ENCODE measurements at regions not wholly inside any gene's neighbourhood (a gene's known extent, or its start where the extent isn't known, plus 50 kb on each side); places are given as distances from the start of the nearest gene placed in this dataset.

DNA sequence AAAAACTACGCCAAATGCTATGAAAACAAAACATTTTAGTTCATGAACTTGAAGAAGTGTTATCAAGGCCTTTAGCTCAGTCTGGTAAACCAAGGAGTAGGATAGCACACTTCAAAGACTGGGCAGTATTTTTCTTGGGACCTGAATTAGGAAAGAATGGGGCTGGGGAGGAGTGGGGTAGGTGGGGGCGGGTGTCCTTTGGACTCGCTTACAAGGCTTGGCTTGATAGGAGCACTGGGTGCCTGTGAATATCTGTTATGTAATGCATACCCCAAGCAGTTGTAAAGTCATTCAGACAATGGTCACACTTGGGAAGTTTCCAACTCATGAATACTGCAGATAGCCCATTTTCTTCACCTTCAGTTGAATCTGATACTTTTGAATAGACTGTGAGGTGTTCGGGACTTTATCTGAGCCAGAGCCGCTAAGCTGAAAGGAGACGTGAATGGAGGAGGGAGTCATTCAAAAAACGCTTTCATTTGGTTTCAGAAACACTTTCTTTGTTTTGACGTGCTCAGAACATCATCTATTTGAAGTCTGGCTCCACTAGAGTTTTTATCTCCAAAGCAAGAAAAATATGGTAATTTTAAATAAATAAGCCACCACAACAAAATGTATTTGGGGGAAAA, 70.1 kb upstream of the FAM204A start:
- DNase-seq (no peak), FAIRE-seq (no peak)
- intact Hi-C loops (cut with DNase I): no loop called here
- Histone ChIP-seq H3K27ac (ENCODE audit: low read depth in 2 of 2, low read length in 2 of 2) (no peak overlapping the region), H3K36me3 (ENCODE audit: control insufficient read depth in 2 of 3, insufficient read depth in 3 of 3, low read length in 3 of 3) (no peaks in the 10 kb centered on the region), H3K9me3 (ENCODE audit: control insufficient read depth in 2 of 3, insufficient read depth in 1 of 3, low read length in 3 of 3) (no peaks in the 10 kb centered on the region), H3K9ac (ENCODE audit: low read length in 3 of 3) (no peak overlapping the region), H3K4me1 (ENCODE audit: control insufficient read depth in 2 of 3, insufficient read depth in 2 of 3, low read depth in 1 of 3, low read length in 3 of 3) (no peaks in the 10 kb centered on the region), H3K27me3 (ENCODE audit: control insufficient read depth, insufficient read depth, low read length) (no peaks in the 10 kb centered on the region), H3K4me3 (ENCODE audit: low read length in 3 of 3) (no peak overlapping the region)
- TF ChIP-seq, protein P1, sequence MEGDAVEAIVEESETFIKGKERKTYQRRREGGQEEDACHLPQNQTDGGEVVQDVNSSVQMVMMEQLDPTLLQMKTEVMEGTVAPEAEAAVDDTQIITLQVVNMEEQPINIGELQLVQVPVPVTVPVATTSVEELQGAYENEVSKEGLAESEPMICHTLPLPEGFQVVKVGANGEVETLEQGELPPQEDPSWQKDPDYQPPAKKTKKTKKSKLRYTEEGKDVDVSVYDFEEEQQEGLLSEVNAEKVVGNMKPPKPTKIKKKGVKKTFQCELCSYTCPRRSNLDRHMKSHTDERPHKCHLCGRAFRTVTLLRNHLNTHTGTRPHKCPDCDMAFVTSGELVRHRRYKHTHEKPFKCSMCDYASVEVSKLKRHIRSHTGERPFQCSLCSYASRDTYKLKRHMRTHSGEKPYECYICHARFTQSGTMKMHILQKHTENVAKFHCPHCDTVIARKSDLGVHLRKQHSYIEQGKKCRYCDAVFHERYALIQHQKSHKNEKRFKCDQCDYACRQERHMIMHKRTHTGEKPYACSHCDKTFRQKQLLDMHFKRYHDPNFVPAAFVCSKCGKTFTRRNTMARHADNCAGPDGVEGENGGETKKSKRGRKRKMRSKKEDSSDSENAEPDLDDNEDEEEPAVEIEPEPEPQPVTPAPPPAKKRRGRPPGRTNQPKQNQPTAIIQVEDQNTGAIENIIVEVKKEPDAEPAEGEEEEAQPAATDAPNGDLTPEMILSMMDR (IDR thresholded peaks at IDR 0.05; ENCODE audit: borderline replicate concordance, extremely low read depth, insufficient read depth): no peak

- H3K27me3 ChIP-seq (ENCODE audit: control insufficient read depth, insufficient read depth, low read length): no peaks in the 10 kb centered on the region
- DNase-seq (no peak), FAIRE-seq (no peak)
- no peaks in the 10 kb centered on the region for H3K9me3 ChIP-seq (ENCODE audit: control insufficient read depth in 2 of 3, insufficient read depth in 1 of 3, low read length in 3 of 3)
- H3K36me3 ChIP-seq (ENCODE audit: control insufficient read depth in 2 of 3, insufficient read depth in 3 of 3, low read length in 3 of 3): no peaks in the 10 kb centered on the region
- H3K9ac ChIP-seq (ENCODE audit: low read length in 3 of 3): no peak overlapping the region
- no peak overlapping the region for H3K27ac ChIP-seq (ENCODE audit: low read depth in 2 of 2, low read length in 2 of 2)
- H3K4me1 ChIP-seq (ENCODE audit: control insufficient read depth in 2 of 3, insufficient read depth in 2 of 3, low read depth in 1 of 3, low read length in 3 of 3): no peaks in the 10 kb centered on the region
- no peak overlapping the region for H3K4me3 ChIP-seq (ENCODE audit: low read length in 3 of 3)
- TF ChIP-seq, protein P1 (IDR thresholded peaks at IDR 0.05; ENCODE audit: borderline replicate concordance, extremely low read depth, insufficient read depth): no peak
- intact Hi-C loops (cut with DNase I): no loop called here
Measured at GRCh38 chr10:118409295-118409694, 67.2 kb upstream of the FAM204A start.

DNA sequence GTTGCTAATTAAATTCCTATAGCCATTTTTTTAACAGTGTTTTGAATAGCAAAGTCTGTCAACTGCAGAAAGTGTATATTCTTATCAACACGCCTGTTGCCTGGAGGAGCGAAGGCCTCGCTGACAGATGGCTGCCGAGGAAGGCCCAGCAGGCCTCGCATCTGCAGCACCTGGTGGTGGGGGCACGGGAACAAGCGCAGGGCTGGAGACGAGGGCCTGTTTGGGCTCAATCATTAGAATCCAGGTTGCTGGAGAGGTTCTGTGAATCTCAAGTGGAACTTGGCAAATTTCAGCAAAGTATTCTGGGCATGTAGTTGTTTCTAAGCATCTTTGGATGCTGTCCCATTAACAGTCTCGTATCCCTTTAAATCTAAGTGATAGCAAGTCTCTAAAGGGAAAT, 66.1 kb upstream of the FAM204A start:
- intact Hi-C loops (cut with DNase I): no loop called here
- no peak overlapping the region for H3K27ac ChIP-seq (ENCODE audit: low read depth in 2 of 2, low read length in 2 of 2)
- H3K9ac ChIP-seq (ENCODE audit: low read length in 3 of 3): no peak overlapping the region
- TF ChIP-seq, protein P1 (IDR thresholded peaks at IDR 0.05; ENCODE audit: borderline replicate concordance, extremely low read depth, insufficient read depth): no peak
- no peaks in the 10 kb centered on the region for H3K36me3 ChIP-seq (ENCODE audit: control insufficient read depth in 2 of 3, insufficient read depth in 3 of 3, low read length in 3 of 3)
- DNase-seq: no peak
- H3K9me3 ChIP-seq (ENCODE audit: control insufficient read depth in 2 of 3, insufficient read depth in 1 of 3, low read length in 3 of 3): no peaks in the 10 kb centered on the region
- H3K4me3 ChIP-seq (ENCODE audit: low read length in 3 of 3): no peak overlapping the region
- H3K27me3 ChIP-seq (ENCODE audit: control insufficient read depth, insufficient read depth, low read length): no peaks in the 10 kb centered on the region
- H3K4me1 ChIP-seq (ENCODE audit: control insufficient read depth in 2 of 3, insufficient read depth in 2 of 3, low read depth in 1 of 3, low read length in 3 of 3): no peaks in the 10 kb centered on the region
- no peak for FAIRE-seq

- TF ChIP-seq, protein P1 (IDR thresholded peaks at IDR 0.05; ENCODE audit: borderline replicate concordance, extremely low read depth, insufficient read depth): no peak
- H3K9me3 ChIP-seq (ENCODE audit: control insufficient read depth in 2 of 3, insufficient read depth in 1 of 3, low read length in 3 of 3): no peaks in the 10 kb centered on the region
- H3K4me3 ChIP-seq (ENCODE audit: low read length in 3 of 3): no peak overlapping the region
- no peak overlapping the region for H3K9ac ChIP-seq (ENCODE audit: low read length in 3 of 3)
- DNase-seq (no peak), FAIRE-seq (no peak)
- no peaks in the 10 kb centered on the region for H3K36me3 ChIP-seq (ENCODE audit: control insufficient read depth in 2 of 3, insufficient read depth in 3 of 3, low read length in 3 of 3)
- H3K27me3 ChIP-seq (ENCODE audit: control insufficient read depth, insufficient read depth, low read length): no peaks in the 10 kb centered on the region
- intact Hi-C loops (cut with DNase I): no loop called here
- no peak overlapping the region for H3K27ac ChIP-seq (ENCODE audit: low read depth in 2 of 2, low read length in 2 of 2)
- no peaks in the 10 kb centered on the region for H3K4me1 ChIP-seq (ENCODE audit: control insufficient read depth in 2 of 3, insufficient read depth in 2 of 3, low read depth in 1 of 3, low read length in 3 of 3)
Measured at GRCh38 chr10:118407777-118408176, 65.7 kb upstream of the FAM204A start.
